PC-3 (cell line): ENCODE measurements at regions not wholly inside any gene's neighbourhood (a gene's known extent, or its start where the extent isn't known, plus 50 kb on each side); places are given as distances from the start of the nearest gene placed in this dataset.

Source experiments
- CTCF ChIP-seq: fragments of 300-600 bp; sonication (generic); conservative IDR thresholded peaks from 2 replicates; pipeline ENCODE4 v1.5.1; 2017; ENCODE audit warnings: antibody characterized with exemption, low read depth, mild to moderate bottlenecking, low read length
- EZH2phosphoT487 ChIP-seq: fragments of 300-600 bp; sonication (generic); IDR thresholded peaks from 2 replicates; pipeline ENCODE4 v1.6.1; 2018; ENCODE audit warnings: mild to moderate bottlenecking, antibody characterized with exemption, low read length, borderline replicate concordance

DNA sequence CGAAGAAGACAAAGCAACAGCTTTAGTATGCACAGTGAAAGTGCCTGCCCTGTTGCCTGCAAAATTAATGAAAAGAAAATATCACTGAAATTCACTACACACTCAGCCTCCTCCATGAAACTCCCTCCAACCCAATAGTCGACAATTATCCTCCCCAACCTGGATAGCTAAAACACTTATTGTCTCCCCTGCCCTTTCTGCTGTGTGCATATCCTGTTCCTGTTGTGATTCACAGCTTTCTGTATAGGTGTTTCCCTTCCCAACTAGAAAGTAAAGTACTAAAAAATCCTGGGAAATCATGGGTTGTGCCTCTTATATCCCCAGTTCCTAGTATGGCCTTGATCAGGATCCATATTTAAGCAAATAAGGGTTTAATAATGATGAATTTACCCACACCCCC, 412.1 kb downstream of the LTN1 start:
- TF ChIP-seq EZH2phosphoT487 (no peak), CTCF (no peak)
